Memory B cell (primary cell): ENCODE measurements at regions not wholly inside any gene's neighbourhood (a gene's known extent, or its start where the extent isn't known, plus 50 kb on each side); places are given as distances from the start of the nearest gene placed in this dataset.

Experiments
- ATAC-seq: fragments of 150-1000 bp; cut with Tn5 transposase; 2 replicates; pipeline ENCODE4 v1.10.0; 2021; ENCODE audit warnings: low read depth, mild to moderate bottlenecking, moderate library complexity
- DNase-seq, 2 donors: peaks; one replicate each; pipeline ENCODE4 v3.0.0; 2022; ENCODE audit warnings: low spot score in 2 of 2
- H3K27ac Mint-ChIP-seq: one replicate; pipeline ENCODE4 v1.8.0; 2022; ENCODE audit warnings: mild to moderate bottlenecking, moderate library complexity, mixed read lengths
- H3K27me3 Mint-ChIP-seq: one replicate; pipeline ENCODE4 v1.8.0; 2022; ENCODE audit warnings: mixed read lengths
- H3K36me3 Mint-ChIP-seq: one replicate; pipeline ENCODE4 v1.8.0; 2022; ENCODE audit warnings: mild to moderate bottlenecking, mixed read lengths
- H3K4me1 Mint-ChIP-seq: one replicate; pipeline ENCODE4 v1.8.0; 2022; ENCODE audit warnings: mixed read lengths
- H3K4me3 Mint-ChIP-seq: one replicate; pipeline ENCODE4 v1.8.0; 2022; ENCODE audit warnings: mild to moderate bottlenecking, moderate library complexity, mixed read lengths
- H3K9me3 Mint-ChIP-seq: one replicate; pipeline ENCODE4 v1.8.0; 2022; ENCODE audit warnings: mixed read lengths

GRCh38 chr3:71876135-71877105 is 91.5 kb upstream of the PROK2 start:
- H3K4me1 Mint-ChIP-seq: peaks cover 6% of the 10 kb centered on the region
- peaks cover 30% of the 10 kb centered on the region for H3K27me3 Mint-ChIP-seq
- H3K4me3 Mint-ChIP-seq: no peak overlapping the region
- ATAC-seq: no peak
- DNase-seq: no peak
- H3K9me3 Mint-ChIP-seq: no peaks in the 10 kb centered on the region
- H3K27ac Mint-ChIP-seq: no peak overlapping the region
- H3K36me3 Mint-ChIP-seq: no peaks in the 10 kb centered on the region

- no peak overlapping the region for H3K27ac Mint-ChIP-seq
- DNase-seq (peak; percentile 80 to 90), ATAC-seq (peak; percentile 99)
- no peaks in the 10 kb centered on the region for H3K36me3 Mint-ChIP-seq
- H3K27me3 Mint-ChIP-seq: peaks cover 23% of the 10 kb centered on the region
- no peaks in the 10 kb centered on the region for H3K9me3 Mint-ChIP-seq
- H3K4me1 Mint-ChIP-seq: peaks cover 6% of the 10 kb centered on the region
- no peak overlapping the region for H3K4me3 Mint-ChIP-seq
Observed at GRCh38 chr3:71875461-71875947, 90.6 kb upstream of the PROK2 start.

GRCh38 chr3:71874618-71875017 is 89.7 kb upstream of the PROK2 start:
- no peak for ATAC-seq
- DNase-seq: no peak
- Mint-ChIP-seq H3K9me3 (no peaks in the 10 kb centered on the region), H3K4me1 (peaks cover 6% of the 10 kb centered on the region), H3K27ac (no peak overlapping the region), H3K27me3 (peaks cover 21% of the 10 kb centered on the region), H3K4me3 (no peak overlapping the region), H3K36me3 (no peaks in the 10 kb centered on the region)

GRCh38 chr3:71873093-71873611 is 88.2 kb upstream of the PROK2 start:
- Mint-ChIP-seq H3K4me1 (peaks cover 6% of the 10 kb centered on the region), H3K27ac (no peak overlapping the region), H3K27me3 (peaks cover 13% of the 10 kb centered on the region), H3K4me3 (no peak overlapping the region), H3K36me3 (no peaks in the 10 kb centered on the region), H3K9me3 (peaks cover 3% of the 10 kb centered on the region)
- ATAC-seq (no peak), DNase-seq (no peak)

- Mint-ChIP-seq H3K27me3 (peaks cover 14% of the 10 kb centered on the region), H3K27ac (no peak overlapping the region), H3K4me1 (peaks cover 6% of the 10 kb centered on the region), H3K9me3 (peaks cover 10% of the 10 kb centered on the region), H3K4me3 (no peak overlapping the region), H3K36me3 (no peaks in the 10 kb centered on the region)
- DNase-seq: no peak
- no peak for ATAC-seq
Observed at GRCh38 chr3:71872256-71872655, 87.3 kb upstream of the PROK2 start.

GRCh38 chr3:71870966-71871512 is 86.1 kb upstream of the PROK2 start:
- DNase-seq: no peak
- no peak overlapping the region for H3K4me3 Mint-ChIP-seq
- ATAC-seq: no peak
- H3K27ac Mint-ChIP-seq: no peak overlapping the region
- H3K27me3 Mint-ChIP-seq: peaks cover 11% of the 10 kb centered on the region
- H3K4me1 Mint-ChIP-seq: peaks cover 6% of the 10 kb centered on the region
- peaks cover 10% of the 10 kb centered on the region for H3K9me3 Mint-ChIP-seq
- no peaks in the 10 kb centered on the region for H3K36me3 Mint-ChIP-seq

GRCh38 chr3:71868876-71869275 is 83.9 kb upstream of the PROK2 start:
- Mint-ChIP-seq H3K27me3 (peaks cover 14% of the 10 kb centered on the region), H3K9me3 (peaks cover 10% of the 10 kb centered on the region), H3K4me1 (peaks cover 6% of the 10 kb centered on the region), H3K27ac (no peak overlapping the region), H3K4me3 (no peak overlapping the region), H3K36me3 (no peaks in the 10 kb centered on the region)
- DNase-seq: no peak
- ATAC-seq: no peak

GRCh38 chr3:71865727-71866126 is 80.8 kb upstream of the PROK2 start:
- peaks cover 31% of the 10 kb centered on the region for H3K27me3 Mint-ChIP-seq
- no peak overlapping the region for H3K27ac Mint-ChIP-seq
- no peak for DNase-seq
- ATAC-seq: no peak
- H3K4me3 Mint-ChIP-seq: no peak overlapping the region
- H3K4me1 Mint-ChIP-seq: no peaks in the 10 kb centered on the region
- H3K9me3 Mint-ChIP-seq: peaks cover 16% of the 10 kb centered on the region
- peaks cover 5% of the 10 kb centered on the region for H3K36me3 Mint-ChIP-seq

- no peak overlapping the region for H3K27ac Mint-ChIP-seq
- H3K36me3 Mint-ChIP-seq: peaks cover 8% of the 10 kb centered on the region
- ATAC-seq (no peak), DNase-seq (no peak)
- peaks cover 35% of the 10 kb centered on the region for H3K27me3 Mint-ChIP-seq
- peaks cover 21% of the 10 kb centered on the region for H3K9me3 Mint-ChIP-seq
- no peak overlapping the region for H3K4me3 Mint-ChIP-seq
- no peaks in the 10 kb centered on the region for H3K4me1 Mint-ChIP-seq
Observed at GRCh38 chr3:71863563-71864190, 78.7 kb upstream of the PROK2 start.

- Mint-ChIP-seq H3K9me3 (peaks cover 13% of the 10 kb centered on the region), H3K4me1 (no peaks in the 10 kb centered on the region), H3K4me3 (no peak overlapping the region), H3K36me3 (peaks cover 8% of the 10 kb centered on the region), H3K27me3 (peaks cover 37% of the 10 kb centered on the region), H3K27ac (no peak overlapping the region)
- DNase-seq (no peak), ATAC-seq (no peak)
Observed at GRCh38 chr3:71862371-71863140, 77.6 kb upstream of the PROK2 start.

- H3K4me3 Mint-ChIP-seq: no peak overlapping the region
- no peak for ATAC-seq
- H3K27ac Mint-ChIP-seq: no peak overlapping the region
Observed at GRCh38 chr3:71859123-71859519, 74.2 kb upstream of the PROK2 start.

GRCh38 chr3:71858503-71859122 is 73.7 kb upstream of the PROK2 start:
- Mint-ChIP-seq H3K27me3 (peaks cover 36% of the 10 kb centered on the region), H3K9me3 (peaks cover 10% of the 10 kb centered on the region), H3K36me3 (peaks cover 8% of the 10 kb centered on the region), H3K4me3 (no peak overlapping the region), H3K4me1 (no peaks in the 10 kb centered on the region), H3K27ac (no peak overlapping the region)
- ATAC-seq: no peak
- no peak for DNase-seq

More at GRCh38 chr3:71859123-71859519, 74.2 kb upstream of the PROK2 start:
- peaks cover 8% of the 10 kb centered on the region for H3K36me3 Mint-ChIP-seq
- peaks cover 39% of the 10 kb centered on the region for H3K27me3 Mint-ChIP-seq
- H3K4me1 Mint-ChIP-seq: no peaks in the 10 kb centered on the region
- no peak for DNase-seq
- peaks cover 10% of the 10 kb centered on the region for H3K9me3 Mint-ChIP-seq

GRCh38 chr3:71857956-71858355 is 73.0 kb upstream of the PROK2 start:
- ATAC-seq (no peak), DNase-seq (no peak)
- Mint-ChIP-seq H3K9me3 (peaks cover 10% of the 10 kb centered on the region), H3K27me3 (peaks cover 32% of the 10 kb centered on the region), H3K4me1 (no peaks in the 10 kb centered on the region), H3K27ac (no peak overlapping the region), H3K4me3 (no peak overlapping the region), H3K36me3 (peaks cover 8% of the 10 kb centered on the region)
